Fibroblast of skin of left quadriceps (primary cell): ENCODE measurements at regions not wholly inside any gene's neighbourhood (a gene's known extent, or its start where the extent isn't known, plus 50 kb on each side); places are given as distances from the start of the nearest gene placed in this dataset.

Source experiments
- DNase-seq, 2 experiments: peaks; one replicate each; pipeline ENCODE4 v3.0.0-alpha.2; 2013; ENCODE audit warnings: low read depth in 2 of 2

DNA sequence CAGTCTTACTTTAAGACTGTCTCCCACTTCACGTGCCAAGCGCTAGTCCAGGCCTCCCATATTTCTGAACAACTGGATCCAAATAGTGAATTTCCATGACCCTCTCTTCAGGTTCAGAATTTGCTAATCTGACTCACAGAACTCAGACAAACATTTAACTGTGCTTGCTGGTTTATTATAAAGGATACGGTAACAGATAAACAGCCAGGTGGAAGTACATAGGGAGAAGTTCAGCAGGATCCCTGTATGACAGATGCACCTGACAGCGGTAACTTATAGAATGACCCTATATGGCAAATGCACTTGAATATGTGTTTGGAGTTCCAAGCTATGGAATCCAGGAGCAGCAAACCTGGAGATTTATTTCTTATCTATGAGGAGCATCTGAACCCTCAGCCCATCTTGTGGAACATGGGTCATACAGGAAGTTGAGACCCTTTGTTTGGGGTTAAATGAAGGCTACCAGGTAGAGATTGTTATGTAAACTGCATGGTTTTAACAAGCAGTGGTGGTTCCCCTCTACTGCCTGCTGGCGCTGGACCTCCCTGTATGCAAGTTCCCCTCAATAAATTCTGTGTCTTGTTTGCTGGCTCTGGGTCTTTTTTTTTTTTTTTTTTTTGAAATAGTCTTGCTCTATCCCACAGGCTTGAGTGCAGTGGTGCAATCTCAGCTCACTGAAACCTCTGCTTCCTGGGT lies 622.6 kb downstream of the KCNJ2 start:
- no peak for DNase-seq

DNA sequence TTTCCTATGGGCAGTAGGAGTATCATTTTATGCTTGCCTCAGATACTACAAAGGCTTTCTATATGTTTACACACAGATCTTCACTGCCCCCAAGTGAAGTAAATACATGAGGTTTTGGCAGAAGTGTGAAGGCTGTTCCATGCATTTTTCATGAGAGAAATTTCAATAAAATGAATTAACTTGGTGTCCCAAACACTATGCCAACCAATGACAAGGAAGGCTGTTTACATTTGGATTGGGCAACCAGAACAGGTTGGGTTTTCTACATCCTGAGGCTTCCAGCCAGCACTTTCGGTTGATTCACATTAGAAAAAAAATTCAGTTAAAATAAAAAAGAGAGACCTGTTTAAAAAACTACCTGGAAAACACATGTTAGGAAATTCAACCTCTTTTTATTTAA lies 625.4 kb downstream of the KCNJ2 start:
- no peak for DNase-seq

DNA sequence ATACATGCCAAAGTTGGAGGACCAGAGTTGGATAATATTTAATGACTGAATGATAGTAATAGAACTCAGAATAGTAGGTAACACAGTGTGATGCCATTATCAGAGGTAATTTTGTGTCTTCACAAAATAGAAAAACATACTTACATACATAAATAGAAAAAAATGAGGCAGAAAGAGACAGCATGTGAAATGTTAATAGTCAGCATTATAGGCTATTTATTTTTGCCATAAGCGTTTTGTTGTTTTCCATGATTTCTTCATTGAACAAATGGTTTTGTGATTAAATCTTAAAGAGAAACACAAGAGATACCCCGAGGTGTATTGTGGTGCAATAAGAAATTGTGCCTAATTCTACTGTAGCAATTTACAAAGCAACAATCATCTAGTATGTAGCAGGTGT lies 626.3 kb downstream of the KCNJ2 start:
- no peak for DNase-seq

DNA sequence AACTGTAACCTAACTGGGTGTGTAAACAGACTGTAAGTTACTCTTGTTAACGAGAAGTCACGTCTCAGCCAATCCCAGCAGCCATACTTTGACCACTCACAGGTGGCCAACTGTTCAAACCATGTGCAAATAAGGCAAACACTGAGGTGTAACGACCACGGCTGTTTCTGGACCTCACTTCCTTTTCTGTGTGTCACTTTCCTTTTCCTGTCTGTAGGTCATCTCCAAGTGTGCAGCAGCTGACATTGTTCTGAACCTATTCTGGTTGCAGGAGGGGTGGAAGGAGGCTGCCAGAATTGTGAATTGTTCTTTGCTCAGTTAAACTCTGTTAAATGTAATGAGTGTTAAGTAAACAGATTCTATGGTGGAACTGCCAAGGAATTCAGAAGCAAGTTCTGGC lies 627.4 kb downstream of the KCNJ2 start:
- no peak for DNase-seq

DNA sequence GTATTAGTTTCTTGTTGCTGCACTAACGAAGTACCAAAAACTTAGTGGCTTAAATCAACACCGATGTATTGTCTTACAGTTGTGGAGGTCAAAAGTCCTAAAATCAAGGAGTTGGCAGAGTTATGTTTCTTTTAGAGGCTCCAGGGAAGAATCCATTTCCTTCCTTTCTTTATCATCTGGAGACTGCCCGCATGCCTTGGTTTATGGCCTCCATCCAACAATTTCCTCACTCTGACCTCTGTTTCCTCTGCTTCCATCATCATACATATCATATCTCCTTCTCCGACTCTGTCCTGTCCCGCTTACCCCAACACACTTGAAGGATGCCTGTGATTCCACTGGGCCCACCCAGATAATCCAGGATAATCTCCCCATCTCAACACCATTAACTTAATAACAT lies 627.8 kb downstream of the KCNJ2 start:
- DNase-seq: no peak

DNA sequence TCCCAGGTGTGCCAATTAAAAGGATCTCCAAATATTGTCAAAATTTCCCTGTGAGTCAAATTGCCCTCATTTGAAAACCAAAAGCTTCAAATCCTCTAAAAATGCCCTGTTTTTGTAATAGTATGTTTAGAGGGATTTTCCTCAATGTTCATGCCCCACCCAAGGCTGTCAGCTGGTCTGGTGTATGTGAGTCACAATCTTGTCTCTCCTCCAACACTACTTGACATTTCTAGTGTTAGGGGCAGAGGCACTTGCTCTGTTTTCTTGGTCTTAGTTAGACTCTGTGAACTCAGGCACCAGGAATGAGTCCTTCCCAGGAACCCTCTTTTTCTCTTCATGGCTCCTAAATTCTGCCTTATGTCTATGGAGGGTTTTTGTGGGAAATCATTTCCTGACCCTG lies 634.8 kb downstream of the KCNJ2 start:
- no peak for DNase-seq

DNA sequence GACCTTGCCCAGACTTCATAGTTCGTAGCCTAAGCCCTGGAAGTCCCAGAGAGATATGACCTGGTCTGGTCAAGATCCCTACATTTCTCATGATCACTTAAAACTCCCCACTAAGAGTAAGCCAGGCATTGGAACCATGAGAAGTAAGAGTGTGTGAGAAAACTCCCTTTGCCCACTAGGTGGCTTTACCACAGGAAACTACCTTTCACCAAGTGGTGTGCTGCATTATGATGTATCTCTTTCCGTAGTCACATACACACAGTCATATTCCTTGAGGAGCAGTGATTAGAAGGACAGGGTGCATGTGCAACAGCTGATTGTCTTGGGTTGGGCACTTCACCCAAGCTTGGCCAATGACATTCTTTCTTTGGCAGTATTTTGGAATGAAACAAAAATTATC lies 639.3 kb downstream of the KCNJ2 start:
- no peak for DNase-seq

DNA sequence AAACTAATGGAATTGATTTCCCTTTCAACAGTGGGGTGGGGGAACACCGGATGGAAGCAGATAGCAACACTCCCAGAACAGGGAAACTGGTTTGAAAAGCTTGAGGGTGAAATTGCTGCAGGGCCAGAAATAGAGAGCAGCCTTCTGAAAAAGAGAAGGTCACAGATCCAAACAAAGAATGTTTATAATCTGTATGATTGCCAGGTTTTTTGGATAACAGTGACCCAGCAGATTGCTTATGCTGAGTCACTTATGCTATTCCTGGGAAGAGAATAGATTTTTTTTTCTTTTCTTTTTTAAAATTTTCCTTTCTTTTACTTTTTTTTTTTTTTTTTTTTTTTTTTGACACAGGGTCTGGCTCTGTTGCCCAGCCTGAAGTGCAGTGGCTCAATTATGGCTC lies 641.3 kb downstream of the KCNJ2 start:
- peak in 1 of 2 experiments; percentile 6 for DNase-seq

DNA sequence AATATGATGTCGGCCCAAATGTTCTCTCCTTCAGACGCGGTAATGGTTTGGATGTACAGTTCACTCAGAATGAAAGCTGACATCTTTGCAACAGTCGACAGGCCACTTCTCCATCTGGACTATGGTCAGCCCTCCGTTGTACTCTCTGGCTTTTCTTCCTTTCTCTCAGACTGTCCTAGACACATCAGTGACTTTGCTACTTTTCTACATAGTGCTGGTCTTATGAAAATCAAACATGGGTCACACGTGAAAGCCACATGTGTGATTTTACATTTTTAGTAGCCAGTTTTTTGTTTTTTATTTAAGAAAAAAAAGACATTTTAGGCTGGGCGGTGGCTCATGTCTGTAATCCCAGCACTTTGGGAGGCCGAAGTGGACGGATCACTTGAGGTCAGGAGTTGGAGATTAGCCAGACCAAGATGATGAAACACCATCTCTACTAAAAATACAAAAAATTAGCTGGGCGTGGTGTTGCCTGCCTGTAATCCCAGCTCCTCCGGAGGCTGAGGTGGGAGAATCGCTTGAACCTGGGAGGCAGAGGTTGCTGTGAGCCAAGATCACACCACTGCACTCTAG lies 644.1 kb downstream of the KCNJ2 start:
- no peak for DNase-seq

DNA sequence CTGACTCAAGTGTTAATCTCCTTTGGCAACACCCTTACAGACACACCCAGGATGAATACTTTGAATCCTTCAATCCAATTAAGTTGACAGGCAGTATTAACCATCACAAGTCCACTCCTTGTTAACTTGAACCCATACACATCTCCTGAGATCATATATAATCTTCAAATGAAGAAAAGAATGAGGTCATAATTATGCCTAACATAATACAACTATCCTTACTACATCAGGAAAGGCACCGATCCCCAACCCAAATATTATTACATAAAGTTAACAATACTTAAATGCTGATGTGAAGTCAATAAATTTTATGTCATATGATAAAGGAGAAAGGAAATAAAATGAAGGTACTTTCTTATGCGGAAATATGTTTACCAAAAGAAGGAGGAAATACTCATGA lies 649.9 kb downstream of the KCNJ2 start:
- DNase-seq: no peak

DNA sequence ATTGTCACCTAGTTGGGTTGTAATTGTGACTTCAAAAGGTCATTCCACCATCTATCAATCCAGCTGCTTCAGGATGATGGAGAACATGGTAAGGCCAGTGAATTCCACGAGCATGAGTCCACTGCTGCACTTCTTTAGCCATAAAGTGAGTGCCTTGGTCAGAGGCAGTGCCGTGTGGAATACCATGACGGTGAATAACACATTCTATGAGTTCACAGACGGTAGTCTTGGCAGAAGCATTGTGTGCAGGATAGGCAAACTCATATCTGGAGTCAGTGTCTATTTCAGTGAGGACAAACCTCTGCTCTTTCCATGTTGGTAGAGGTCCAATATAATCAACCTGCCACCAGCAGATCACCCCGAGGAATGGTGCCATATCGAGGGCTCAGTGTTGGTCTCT lies 650.9 kb downstream of the KCNJ2 start:
- DNase-seq: no peak

DNA sequence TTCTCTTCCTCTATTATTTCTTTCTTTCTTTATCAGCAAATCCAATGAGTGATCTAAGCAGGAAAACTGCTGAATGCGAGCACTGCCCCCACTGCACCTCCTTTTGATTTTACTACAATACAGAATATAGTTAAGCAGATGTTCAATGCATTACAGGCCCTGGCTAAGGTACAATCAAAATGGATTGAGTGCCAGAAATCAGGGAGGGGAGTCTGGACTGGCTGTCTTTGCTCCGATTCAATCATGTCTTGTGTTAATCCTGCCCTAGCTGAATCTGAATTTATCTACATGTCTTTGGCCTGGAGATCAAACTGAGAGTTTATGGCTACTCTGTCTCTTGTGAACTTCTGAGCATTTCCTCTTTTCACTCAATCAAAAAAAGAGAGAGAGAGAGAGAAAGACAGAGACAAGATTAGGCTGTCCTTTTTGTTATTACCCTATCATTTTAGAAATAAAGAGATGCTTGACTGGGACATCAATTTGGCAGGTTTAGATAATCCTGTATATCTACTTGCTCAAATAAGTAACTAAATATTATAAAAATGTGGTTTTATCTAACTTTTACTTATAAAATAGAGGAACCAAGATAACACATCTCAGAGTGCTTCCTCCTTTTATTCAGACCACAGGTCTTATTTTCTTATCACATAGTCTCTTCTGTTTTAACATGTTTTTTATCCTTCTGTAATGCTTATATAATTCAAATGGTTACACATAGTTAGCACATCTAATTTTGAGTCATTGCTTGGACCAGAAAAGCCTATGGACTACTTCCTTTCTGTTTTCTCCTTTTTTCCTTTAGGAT lies 656.2 kb downstream of the KCNJ2 start:
- no peak for DNase-seq

DNA sequence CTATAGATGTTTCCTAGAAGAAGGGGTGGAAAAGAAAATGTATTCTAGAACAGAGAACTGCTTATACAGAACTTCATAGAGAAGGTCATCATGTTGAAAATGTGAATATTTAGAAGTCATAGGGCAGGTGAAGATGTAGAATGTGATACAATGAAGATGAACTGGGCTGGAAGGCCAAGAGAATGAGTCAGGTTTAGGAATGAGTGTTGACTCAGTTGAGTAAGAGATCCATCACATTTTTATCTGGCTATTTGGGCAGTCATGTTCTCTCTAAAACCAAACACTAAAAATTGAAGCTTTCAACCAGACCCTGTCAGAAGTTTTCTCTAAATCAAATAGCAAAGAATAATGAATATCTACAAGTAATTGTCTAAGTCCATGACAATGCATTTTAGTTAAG lies 660.5 kb downstream of the KCNJ2 start:
- no peak for DNase-seq

DNA sequence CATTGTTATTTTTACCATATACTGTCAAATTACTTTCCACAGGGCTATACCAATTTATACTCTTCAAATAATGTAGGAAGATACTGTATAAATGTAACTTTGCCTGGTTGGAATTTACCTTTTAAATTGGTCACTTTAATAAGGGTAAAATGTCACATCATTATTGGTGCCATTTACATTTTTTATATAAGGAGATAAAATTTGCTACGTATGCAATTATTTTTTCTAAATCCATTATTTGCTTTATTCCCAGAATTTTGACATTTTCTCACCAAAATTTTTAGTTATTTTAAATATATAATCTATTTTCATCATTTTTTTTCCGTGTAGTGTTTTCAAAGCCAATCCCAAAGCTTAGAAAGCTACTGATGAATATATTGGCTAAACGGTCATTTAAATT lies 664.7 kb downstream of the KCNJ2 start:
- no peak for DNase-seq

DNA sequence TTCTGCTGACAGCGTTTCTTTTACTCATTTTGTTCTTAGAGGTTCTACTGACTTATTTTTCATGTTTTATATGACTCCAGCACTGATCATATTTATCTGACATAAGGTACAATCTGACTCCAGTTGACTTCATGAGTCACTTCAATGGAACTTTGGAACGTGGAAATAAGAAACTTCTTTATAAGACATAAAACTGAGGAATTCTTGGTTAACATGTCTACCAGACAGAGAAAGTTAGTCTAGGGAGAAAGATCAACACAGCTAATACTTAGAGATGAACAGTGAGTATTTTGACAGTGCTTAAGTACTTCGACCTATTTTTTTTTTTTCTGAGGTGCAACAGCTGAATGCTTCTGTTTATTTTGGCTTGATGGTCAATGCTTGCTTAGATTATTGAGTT lies 679.5 kb downstream of the KCNJ2 start:
- DNase-seq: peak; percentile 39

DNA sequence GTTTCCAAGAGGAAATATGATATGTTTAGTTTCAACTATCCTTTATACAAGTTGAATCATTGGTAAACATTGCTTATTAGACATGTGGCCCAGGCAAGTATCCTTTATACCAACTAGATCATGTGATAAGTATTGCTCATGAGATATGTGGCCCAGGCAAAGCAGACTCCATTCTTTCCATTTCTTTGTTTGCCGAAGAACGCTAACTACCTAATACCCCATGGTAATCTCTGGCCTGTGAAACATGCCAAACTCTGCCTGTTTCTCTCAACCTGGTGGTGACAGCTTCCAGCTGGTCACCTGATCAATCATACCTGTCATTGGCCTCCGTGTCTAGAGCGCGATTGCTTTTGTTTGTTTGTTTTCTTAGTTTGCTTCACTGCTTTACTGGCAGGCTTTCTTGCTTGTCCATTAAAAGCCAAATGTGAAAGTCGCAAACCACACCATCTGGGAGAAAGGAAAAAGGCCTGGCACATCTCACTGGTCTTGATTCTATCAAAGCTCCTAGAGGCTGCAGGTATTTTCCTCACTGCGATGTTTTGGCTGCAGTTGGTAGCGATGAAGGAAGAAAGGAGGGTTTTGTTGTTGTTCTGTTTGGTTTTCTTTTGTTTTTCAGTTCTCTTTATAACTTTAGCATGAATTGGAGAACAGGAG lies 686.2 kb downstream of the KCNJ2 start:
- no peak for DNase-seq

DNA sequence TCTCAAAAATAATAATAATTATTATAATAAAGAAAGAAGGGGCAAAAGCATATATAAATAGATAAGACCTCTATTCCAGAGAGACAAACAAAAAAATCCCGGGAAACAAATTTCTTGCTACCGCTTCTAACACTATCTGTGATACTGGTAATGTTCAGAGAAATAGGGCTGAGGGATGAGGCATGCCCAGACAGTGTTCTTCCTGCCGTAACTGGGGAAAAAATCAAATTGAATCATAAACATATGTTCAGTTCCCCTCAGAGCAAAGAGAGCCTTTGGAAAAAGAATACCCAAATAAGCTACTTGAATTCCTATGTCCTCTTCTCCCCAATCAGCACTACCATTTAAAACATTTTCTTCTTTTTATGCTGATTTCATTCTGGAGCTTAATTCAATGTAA lies 688.0 kb downstream of the KCNJ2 start:
- DNase-seq: no peak

DNA sequence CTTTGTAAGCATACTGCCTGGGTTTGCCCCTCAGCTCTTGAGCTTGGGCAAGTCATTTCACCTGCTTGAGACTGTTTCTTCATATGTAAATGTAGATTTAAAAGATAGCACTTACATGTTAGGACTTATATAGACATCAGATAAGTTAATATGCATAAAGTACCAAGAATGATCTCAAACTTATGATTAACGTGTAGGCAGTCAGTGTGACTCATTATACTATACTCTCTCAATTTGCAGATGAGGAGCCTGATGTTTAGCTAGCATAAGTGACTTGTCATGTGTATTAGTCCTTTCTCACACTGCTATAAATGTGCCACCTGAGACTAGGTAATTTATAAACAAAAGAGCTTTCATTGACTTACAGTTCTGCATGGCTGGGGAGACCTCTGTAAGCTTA lies 690.5 kb downstream of the KCNJ2 start:
- no peak for DNase-seq

DNA sequence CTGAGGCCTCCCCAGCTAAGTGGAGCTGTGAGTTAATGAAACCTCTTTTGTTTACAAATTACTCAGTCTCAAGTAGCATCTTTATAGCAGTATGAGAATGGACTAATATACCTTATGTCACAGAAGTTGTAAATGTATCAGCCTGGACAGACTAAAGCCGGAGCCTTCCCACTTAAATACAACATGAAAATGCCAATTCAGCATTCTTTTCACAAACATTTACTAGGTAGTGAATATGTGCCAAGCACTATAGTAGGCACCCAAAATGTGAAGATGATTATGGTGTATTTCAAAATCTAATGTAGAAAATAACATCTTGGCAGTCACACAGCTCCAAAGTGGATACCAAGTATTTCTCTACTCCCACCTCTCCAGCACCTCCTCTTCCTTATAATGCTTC lies 693.0 kb downstream of the KCNJ2 start:
- no peak for DNase-seq

DNA sequence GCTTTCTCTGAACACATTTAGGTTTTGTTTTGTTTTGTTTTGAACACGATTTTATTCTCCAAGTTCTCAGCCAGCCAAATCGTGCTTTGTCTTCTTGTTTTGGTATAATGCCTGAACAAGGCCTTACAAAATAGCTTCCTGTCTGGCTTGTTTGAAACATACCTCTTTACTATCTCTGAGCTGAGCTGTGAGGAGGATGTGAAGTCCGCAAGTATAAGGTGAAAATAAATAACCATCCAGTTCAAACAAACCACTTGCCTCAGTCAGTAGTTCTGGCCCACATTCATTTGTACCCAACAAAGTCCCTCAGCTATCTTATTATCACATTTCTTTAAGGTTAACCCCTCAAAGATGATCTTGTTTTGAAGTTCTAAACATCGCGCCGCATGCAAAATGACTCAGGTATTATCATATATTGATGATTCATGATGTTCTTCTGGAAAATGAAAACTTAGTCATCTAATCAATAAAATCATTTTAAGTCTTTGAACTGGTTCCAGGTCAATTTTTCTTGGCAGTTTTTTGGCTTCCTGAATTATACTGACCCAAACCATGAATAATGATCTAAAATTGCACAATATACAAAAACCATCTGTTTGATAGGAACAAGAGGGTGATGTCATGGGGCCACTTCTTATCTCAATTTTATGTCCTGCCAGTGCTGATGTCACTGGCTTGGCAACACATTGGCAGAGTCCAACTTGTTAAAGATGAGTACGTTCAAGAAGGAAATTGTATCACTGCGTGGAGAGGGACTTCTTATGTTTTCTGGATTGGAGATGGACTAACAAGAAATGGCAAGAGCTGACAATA lies 694.3 kb downstream of the KCNJ2 start:
- no peak for DNase-seq

DNA sequence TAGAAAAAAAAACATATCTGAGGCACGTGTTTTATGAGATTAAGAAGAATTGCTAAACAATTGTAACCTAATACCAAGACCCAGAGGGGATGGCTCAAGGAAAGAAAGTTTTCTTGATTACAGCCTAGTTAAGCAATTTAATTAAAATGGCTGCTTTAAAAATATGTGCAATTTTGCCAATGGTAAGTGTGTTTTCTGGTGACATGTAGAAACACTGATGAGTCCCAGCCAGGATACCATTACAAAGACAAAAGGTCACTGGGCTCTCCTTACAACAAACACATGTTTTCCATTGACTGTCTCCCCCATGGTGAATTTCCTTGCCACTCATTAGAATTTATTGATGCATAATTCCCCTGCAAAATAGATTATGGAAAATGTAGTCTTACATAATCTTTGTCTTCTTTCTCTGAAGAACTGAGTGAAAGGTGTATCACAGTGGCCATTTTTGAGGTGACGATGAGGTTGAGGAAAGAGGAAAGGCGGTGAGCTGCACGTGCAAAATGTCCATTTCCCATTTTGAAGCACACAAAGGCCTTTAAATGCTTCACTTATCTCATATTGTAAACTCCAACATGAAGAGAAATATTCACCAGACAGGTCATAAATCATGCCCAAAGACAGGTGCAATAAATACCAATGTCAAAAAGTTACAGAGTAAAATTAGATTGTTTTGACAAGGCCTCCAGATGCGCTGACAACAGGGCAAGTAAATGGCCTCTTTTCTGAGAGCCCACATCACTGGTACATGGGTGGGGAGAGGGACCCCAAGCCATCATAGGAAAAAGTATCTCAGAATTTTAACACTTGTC lies 696.9 kb downstream of the KCNJ2 start:
- DNase-seq: no peak
